GM12875 (cell line): ENCODE measurements at regions not wholly inside any gene's neighbourhood (a gene's known extent, or its start where the extent isn't known, plus 50 kb on each side); places are given as distances from the start of the nearest gene placed in this dataset.
A peak's percentile ranks its signal among the peaks of the same experiment; 100 is the strongest.

Experiments
- H3K4me3 ChIP-seq: one replicate; pipeline ENCODE4 v1.5.1; 2011; ENCODE audit warnings: low read depth, low read length, control low read depth
- TF ChIP-seq, protein P1 (sequence below): IDR thresholded peaks from 2 replicates; pipeline ENCODE4 v1.5.1; 2011; ENCODE audit warnings: low read depth, mild to moderate bottlenecking, control low read depth, inconsistent platforms, low read length, moderate library complexity, borderline replicate concordance; ENCODE audit not compliant: insufficient read depth

DNA sequence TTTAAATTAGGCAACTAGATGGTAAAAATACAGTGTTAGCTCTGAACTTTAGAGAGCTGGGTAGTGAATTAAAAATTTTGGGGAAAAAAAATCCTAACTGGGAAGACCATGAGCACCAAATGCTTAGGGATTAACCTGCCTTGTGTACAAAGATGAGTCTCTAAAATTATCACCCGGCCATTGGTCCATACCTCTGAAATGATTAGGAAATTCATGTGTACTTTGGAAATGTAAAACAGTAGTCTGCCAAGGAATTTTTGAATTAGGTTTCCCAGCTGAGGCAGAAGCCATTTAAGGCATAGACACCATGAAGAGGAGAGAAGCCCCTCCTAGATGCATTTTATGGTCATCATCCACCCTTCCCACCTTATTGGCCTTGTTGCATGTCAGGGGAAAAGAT is 670.5 kb upstream of the SALL1 start:
- TF ChIP-seq, protein P1, sequence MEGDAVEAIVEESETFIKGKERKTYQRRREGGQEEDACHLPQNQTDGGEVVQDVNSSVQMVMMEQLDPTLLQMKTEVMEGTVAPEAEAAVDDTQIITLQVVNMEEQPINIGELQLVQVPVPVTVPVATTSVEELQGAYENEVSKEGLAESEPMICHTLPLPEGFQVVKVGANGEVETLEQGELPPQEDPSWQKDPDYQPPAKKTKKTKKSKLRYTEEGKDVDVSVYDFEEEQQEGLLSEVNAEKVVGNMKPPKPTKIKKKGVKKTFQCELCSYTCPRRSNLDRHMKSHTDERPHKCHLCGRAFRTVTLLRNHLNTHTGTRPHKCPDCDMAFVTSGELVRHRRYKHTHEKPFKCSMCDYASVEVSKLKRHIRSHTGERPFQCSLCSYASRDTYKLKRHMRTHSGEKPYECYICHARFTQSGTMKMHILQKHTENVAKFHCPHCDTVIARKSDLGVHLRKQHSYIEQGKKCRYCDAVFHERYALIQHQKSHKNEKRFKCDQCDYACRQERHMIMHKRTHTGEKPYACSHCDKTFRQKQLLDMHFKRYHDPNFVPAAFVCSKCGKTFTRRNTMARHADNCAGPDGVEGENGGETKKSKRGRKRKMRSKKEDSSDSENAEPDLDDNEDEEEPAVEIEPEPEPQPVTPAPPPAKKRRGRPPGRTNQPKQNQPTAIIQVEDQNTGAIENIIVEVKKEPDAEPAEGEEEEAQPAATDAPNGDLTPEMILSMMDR: no peak
- no peak overlapping the region for H3K4me3 ChIP-seq

DNA sequence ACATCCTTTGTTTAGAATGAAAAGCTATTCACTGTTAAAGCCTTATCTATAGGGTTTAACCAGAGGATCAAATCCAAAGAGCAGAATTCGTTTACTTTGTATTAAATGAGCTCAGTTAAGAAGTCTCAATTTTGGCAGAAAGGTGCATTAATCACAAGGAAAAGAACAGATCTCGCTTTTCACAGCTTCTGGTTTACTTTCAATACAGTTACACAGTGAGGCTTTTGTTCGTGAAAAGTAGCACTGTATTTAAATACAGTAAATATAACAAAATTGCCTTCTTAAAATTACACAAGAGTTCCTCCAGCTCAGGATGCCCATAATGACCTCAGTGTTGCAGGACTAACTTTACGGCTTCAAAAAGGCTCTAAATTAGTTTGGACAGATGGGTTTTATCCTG is 669.1 kb upstream of the SALL1 start:
- no peak overlapping the region for H3K4me3 ChIP-seq
- TF ChIP-seq, protein P1: no peak

DNA sequence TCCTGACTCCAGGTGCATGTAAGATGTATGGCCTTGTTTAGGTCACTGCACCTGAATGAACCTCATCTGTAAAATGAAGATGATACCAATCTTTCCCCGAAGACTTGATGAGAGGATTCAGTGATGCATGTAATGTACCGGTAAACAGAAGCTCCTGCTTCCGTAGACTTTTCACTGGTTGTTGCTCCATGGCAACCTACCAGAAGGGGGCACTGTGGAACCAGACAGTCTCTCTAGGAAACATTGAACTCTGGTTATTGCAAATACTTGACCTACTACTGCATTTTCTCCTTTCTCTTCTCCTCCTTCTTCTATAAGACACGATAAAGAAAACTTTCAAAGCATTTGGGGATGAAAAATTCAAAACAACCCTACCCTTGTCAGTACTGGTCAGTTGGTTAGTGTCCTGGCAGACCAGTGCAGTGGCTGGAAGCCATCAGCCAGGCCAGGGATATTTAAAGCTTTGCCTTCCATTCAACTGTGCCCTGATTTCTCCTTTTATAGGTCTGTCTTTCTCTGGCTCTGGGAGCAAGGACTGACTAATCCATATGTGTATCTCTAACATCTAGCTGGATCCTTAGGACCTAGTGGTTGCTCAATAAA is 667.4 kb upstream of the SALL1 start:
- TF ChIP-seq, protein P1: peak; percentile 65; the same call in 1 of the 2 replicates
- no peak overlapping the region for H3K4me3 ChIP-seq

DNA sequence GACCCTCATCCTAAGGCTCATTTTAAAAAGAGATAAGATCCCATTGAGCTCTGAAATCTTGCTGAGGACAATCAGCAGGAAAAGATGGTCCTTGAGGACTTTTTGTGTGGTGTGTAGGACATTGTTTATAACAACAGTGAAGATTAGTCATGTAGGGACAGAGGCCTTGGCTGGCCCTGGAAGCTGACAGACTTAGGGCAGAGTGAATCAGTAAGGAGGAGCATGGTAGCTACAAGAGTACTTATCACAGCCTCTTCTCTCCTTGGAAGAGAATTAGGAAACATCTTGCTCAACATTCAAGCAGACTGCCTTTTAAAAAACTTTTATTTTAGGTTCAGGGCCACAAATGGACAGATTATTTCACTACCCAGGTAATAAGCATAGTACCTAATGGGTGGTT is 665.9 kb upstream of the SALL1 start:
- H3K4me3 ChIP-seq: no peak overlapping the region
- TF ChIP-seq, protein P1: no peak

DNA sequence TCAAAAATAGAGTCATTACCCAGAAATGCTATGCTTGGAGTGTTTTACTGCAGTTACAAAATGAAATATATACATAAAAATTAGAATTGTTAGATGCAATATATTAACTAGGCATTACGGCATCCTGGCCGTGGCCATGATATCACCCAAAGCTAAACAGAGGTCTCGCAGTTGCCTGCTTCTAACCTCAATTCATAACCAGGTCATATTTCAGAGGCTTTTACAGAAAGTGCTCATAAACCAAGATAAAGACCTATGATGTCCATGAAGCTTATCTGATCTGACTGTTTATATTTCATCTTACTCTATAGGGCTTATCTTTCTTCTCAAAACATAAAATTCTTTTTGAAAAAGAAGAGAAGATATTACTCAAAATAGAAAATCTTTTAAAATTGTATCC is 664.5 kb upstream of the SALL1 start:
- TF ChIP-seq, protein P1: no peak
- H3K4me3 ChIP-seq: no peak overlapping the region

DNA sequence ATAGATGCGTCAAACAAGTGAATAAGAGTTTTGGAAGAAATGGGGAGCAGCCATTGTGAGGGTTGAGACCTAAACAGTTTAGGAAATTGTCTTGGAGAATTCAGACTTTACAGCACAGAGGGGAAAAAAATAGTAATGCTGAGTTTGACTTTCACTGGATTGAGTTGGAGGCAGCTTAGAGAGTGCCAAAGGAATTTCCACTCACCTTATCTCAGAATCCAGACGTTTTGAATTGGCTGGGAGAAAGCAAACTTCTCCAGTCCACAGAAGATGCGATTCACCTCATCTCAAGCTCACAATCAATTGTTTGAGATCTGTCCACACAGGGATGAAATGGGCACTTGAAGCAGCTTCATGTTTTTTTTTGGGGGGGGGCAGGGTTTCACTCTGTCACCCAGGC is 663.5 kb upstream of the SALL1 start:
- no peak overlapping the region for H3K4me3 ChIP-seq
- TF ChIP-seq, protein P1: no peak

DNA sequence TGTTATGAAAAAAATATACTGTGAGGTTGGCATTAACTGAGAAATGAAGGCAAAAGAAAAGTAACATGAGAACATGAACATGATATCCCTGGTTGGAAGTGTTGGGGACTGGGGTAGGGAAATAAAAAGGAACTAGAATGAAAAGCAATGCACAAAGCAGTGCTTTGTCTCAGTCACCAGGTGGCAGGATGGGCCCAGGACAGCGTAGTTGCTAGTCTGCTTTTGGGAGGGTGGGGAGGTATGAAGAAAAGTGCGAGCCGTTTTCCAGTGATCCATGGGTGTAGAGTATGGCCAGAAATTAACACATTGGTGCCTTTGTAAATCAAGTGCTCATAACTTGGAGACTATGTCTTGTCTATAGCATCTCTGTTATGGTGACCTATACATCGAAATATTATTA is 662.5 kb upstream of the SALL1 start:
- no peak overlapping the region for H3K4me3 ChIP-seq
- TF ChIP-seq, protein P1: 0 out of 2 replicates have a peak, but pooled peaks have one; percentile 4
